GM18507 (cell line): ENCODE measurements at regions not wholly inside any gene's neighbourhood (a gene's known extent, or its start where the extent isn't known, plus 50 kb on each side); places are given as distances from the start of the nearest gene placed in this dataset.

Source experiments
- DNase-seq: peaks from one replicate; pipeline ENCODE4 v3.0.0; 2011; ENCODE audit warnings: low read depth; ENCODE audit not compliant: insufficient read length; ENCODE audit errors: extremely low spot score
- FAIRE-seq: peaks from 2 replicates; lab custom pipeline; 2011; peaks lifted over from hg19 to GRCh38; lab: Jason Lieb, UNC

GRCh38 chr7:57354679-57355338 is 95.2 kb upstream of the ZNF716 start:
- FAIRE-seq, result no peak

DNA sequence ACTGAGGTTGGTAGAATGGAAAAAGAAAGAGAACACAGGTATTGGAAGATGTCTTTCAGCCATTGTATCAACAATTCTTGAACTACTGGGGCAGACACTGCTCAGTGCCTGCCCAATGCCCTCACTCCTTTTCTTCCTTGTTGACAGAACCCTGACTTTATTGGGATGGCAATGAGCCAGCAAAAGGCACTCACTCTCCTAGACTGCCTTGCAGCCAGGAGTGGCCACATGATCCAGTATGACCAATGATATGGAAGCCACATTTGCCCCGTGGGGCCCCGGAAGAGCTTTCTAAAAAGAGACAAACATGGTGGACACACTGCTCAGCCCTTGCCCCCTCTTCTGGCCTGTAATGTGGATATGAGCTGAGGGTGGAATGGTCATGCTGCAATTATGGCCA is 88.6 kb upstream of the ZNF716 start:
- DNase-seq (no peak), FAIRE-seq (no peak)

More at GRCh38 chr7:57354679-57355338, 95.2 kb upstream of the ZNF716 start:
- no peak for DNase-seq

DNA sequence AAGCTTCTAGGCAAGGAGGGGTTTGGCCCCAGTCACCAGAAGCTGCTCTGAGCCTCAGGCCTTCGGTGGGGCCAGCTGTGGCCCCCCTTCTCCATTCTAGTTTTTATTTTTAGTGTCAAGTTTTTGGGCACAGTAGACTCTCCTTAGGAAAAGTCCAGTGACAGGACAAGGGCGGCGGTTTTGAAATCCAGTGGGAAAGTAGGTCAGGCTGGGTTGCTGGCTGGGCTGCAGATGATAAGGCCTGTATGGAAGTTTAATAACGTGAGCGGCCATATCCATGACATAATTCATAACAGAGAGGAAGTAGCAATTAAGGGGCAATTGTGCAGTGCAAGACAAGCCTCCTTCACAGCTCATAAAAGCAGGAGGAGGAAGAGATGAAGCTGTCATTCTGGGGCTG is 87.1 kb upstream of the ZNF716 start:
- FAIRE-seq (no peak), DNase-seq (no peak)

GRCh38 chr7:57363321-57363720 is 86.7 kb upstream of the ZNF716 start:
- FAIRE-seq (no peak), DNase-seq (no peak)

- no peak for FAIRE-seq
Measured at GRCh38 chr7:57364933-57365710, 84.9 kb upstream of the ZNF716 start.

DNA sequence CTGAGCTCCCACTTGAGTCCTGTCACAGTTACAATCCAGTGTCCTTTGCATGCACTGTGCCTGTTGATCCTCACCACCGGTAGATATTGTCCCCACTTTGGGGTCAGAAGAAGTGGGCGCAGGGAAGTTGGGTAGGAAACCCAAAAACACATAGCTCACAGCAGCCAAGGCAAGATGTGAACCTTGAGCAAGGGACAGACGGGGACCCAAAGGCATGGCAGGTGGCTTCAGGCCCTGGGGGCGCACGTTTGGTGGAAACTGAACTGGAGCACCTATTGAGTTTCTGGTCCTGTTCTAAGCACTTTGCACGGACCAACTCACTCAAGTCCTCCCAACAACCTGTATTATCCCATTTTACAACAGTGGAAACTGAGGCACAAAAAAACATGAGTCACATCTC is 82.8 kb upstream of the ZNF716 start:
- FAIRE-seq, result no peak

More at GRCh38 chr7:57364933-57365710, 84.9 kb upstream of the ZNF716 start:
- no peak for DNase-seq

GRCh38 chr7:57370066-57370738 is 79.8 kb upstream of the ZNF716 start:
- DNase-seq (no peak), FAIRE-seq (no peak)

More for the DNA sequence above, 82.8 kb upstream of the ZNF716 start:
- DNase-seq, result no peak

DNA sequence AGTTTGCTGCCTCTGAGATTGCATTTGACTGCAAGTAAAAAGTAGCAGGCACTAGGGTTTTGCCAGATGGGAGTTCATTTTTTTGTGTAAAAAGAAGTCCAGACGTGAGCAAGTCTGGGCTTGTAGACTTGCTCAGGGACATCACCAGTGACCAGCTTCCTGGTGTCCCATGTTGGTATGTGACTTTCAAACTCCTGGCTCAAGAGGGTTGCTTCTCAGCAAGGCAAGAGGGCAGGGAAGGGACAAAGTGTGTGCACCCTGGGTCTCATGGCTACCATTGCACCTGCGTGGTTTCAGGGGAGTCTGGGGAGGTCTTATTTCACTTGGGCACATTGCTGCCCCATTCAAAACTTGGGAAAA is 79.3 kb upstream of the ZNF716 start:
- FAIRE-seq, result no peak
- no peak for DNase-seq

DNA sequence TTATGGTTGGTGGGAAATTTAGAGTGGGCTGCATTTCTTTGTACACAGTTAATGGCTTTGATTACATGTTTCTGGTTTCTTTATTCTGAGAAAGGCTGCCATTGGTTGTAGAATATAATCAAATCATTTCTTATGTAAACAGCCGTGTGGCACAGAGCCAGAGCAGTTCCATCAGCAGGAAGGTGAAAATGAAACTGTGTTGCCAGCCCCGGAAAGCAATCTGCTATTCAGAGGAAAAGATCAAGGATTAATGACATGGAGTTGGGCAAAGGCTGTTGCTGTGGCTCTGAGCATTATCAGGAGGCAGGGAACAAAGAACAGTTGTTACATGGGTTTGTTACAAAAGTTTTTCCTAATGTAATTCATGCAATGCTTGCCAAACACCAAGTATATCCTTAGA is 74.2 kb upstream of the ZNF716 start:
- DNase-seq (no peak), FAIRE-seq (no peak)

GRCh38 chr7:57381581-57381980 is 68.4 kb upstream of the ZNF716 start:
- no peak for DNase-seq
- FAIRE-seq, result no peak

DNA sequence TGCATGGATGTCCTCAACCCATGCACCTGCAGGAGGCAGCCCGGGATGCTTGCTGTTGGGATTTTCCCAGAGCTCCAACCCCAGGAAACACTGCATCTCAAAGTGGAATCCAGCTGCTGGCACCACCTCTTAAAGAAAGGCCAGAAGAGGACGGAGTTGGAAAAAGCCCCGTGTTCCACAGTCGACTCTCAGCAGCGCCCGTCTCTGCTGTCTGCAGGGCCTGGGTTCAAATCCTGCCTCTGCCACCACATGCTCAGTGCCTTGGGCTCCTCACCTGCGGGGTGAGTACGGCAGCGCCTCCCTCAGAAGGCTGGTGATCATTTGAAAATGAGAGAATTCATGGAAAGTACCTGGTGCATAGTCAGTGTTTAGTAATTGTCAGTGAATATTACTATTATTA is 65.6 kb upstream of the ZNF716 start:
- FAIRE-seq (no peak), DNase-seq (no peak)

DNA sequence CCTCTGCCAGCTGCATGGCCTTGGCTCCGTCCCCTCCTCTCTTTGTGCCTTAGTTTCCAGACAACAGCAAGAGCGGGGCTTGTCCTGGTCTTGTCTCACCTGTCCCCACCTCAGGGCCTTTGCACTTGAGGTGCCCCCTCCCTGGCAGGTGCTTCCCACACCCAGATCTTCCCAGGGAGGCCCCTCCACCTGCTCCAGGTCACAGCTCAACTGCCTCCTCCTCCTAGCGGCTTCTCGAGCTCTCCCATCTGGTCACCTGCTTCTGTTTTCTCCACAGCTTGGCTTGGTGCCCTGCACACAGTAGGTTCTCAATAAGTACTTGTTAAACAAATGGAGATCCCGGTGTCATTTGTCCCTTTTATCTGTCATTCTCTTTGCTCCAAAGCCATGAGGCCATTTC is 64.3 kb upstream of the ZNF716 start:
- no peak for FAIRE-seq
- no peak for DNase-seq

GRCh38 chr7:57388761-57389160 is 61.2 kb upstream of the ZNF716 start:
- no peak for DNase-seq
- FAIRE-seq, result no peak

DNA sequence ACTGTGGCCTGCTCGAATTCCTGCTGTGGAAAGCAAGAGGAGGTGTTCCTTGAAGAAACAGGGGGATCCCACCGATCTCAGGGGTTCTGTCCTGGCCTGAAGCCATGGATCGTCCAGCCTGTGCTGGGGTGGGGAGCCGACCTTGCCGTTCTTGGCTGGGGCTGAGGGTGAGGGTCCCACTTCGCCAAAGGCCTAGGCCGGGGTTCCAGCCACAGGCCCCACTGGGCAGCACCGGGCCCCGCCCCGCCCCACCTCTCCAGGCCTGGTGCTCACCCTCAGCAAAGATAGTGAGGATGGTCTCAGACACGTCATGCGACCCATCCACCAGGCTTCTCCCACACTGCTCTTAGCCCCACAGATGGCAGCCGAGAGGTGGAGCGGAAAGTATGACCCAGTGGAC is 51.4 kb upstream of the ZNF716 start:
- no peak for FAIRE-seq
- DNase-seq, result no peak

- FAIRE-seq, result no peak
Measured at GRCh38 chr7:57399251-57399940, 50.6 kb upstream of the ZNF716 start.

DNA sequence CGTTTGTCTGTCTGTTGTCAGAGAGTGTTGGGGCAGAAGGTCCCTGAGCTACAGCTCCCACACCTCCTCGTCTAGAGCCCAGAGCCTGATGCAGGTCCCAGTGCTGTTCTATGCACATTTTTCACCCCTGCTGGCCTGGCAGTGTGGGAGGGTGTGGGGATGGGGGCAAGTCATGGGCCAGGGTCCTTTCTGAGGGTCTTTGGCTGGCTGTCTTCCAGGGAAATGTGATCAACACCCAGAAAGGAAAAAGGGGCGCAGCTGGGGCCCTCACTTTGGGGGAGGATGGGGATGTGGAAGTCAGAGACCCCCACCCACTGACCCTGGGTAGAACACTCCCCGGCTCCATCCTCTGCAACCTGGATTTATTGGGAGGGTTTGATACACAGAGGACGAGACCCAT is 50.0 kb upstream of the ZNF716 start:
- no peak for FAIRE-seq
- DNase-seq, result no peak

More at GRCh38 chr7:57399251-57399940, 50.6 kb upstream of the ZNF716 start:
- no peak for DNase-seq
